Parathyroid adenoma (tissue), 2 donors: ENCODE measurements at regions not wholly inside any gene's neighbourhood (a gene's known extent, or its start where the extent isn't known, plus 50 kb on each side); places are given as distances from the start of the nearest gene placed in this dataset.
"Not testable (repeated sequence)": the region's sequence is repeated elsewhere in the genome, so short reads cannot be mapped to it uniquely, and the experiment has no call there.

Experiments used
- H2AFZ ChIP-seq: fragments of 300-600 bp; sonication (generic); one replicate; pipeline ENCODE4 v1.7.0; 2017; ENCODE audit warnings: antibody characterized with exemption, mild to moderate bottlenecking
- H3K27ac ChIP-seq: fragments of 300-600 bp; sonication (generic); one replicate; pipeline ENCODE4 v1.7.0; 2017
- H3K27me3 ChIP-seq: fragments of 300-600 bp; sonication (generic); one replicate; pipeline ENCODE4 v1.7.0; 2017; ENCODE audit warnings: low read length; ENCODE audit not compliant: control insufficient read depth, insufficient read depth
- H3K36me3 ChIP-seq: fragments of 300-600 bp; sonication (generic); one replicate; pipeline ENCODE4 v1.7.0; 2017; ENCODE audit warnings: low read length; ENCODE audit not compliant: control insufficient read depth, insufficient read depth
- H3K4me1 ChIP-seq: fragments of 300-600 bp; sonication (generic); one replicate; pipeline ENCODE4 v1.7.0; 2017; ENCODE audit warnings: control low read depth
- H3K4me2 ChIP-seq: fragments of 300-600 bp; sonication (generic); one replicate; pipeline ENCODE4 v1.7.0; 2017; ENCODE audit warnings: low read length
- H3K4me3 ChIP-seq: fragments of 300-600 bp; sonication (generic); one replicate; pipeline ENCODE4 v1.7.0; 2017; ENCODE audit warnings: low read depth, low read length
- H3K79me2 ChIP-seq: fragments of 300-600 bp; sonication (generic); one replicate; pipeline ENCODE4 v1.7.0; 2017; ENCODE audit warnings: control low read depth
- H3K9ac ChIP-seq: fragments of 300-600 bp; sonication (generic); one replicate; pipeline ENCODE4 v1.7.0; 2017; ENCODE audit warnings: mild to moderate bottlenecking
- H3K9me3 ChIP-seq: fragments of 300-600 bp; sonication (generic); one replicate; pipeline ENCODE4 v1.7.0; 2017; ENCODE audit warnings: low read length; ENCODE audit not compliant: control insufficient read depth
- TF ChIP-seq, protein P1 (sequence below): fragments of 300-600 bp; sonication (generic); IDR thresholded peaks from one replicate; pipeline ENCODE4 v1.7.0; 2017; ENCODE audit warnings: antibody characterized with exemption, mild to moderate bottlenecking
- donor health status: primary hyperparathyroidism.

DNA sequence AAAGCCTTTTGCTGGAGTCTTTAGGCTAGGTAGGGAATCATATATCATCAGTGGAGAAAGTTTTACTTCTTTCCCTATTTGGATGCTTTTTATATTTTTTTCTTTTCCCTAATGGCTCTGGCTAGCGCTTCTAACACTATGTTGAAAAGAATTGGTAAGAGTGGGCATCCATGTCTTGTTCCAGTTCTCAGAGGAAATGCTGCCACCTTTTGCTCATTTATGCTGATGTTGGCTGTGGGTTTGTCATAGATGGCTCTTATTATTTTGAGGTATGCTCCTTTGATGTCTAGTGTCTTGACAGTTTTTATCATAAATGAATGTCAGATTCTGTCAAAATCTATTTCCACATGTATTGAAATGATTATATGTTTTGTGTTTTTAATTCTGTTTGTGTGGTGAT lies 1544.1 kb downstream of the REEP3 start:
- Histone ChIP-seq H3K4me2 (no peak overlapping the region), H3K36me3 (no peaks in the 10 kb centered on the region), H3K9me3 (no peaks in the 10 kb centered on the region), H3K4me1 (no peaks in the 10 kb centered on the region), H3K4me3 (no peak overlapping the region), H3K27me3 (no peaks in the 10 kb centered on the region), H3K79me2 (no peaks in the 10 kb centered on the region), H3K27ac (no peak overlapping the region), H2AFZ (no peak overlapping the region), H3K9ac (no peak overlapping the region)
- TF ChIP-seq, protein P1, sequence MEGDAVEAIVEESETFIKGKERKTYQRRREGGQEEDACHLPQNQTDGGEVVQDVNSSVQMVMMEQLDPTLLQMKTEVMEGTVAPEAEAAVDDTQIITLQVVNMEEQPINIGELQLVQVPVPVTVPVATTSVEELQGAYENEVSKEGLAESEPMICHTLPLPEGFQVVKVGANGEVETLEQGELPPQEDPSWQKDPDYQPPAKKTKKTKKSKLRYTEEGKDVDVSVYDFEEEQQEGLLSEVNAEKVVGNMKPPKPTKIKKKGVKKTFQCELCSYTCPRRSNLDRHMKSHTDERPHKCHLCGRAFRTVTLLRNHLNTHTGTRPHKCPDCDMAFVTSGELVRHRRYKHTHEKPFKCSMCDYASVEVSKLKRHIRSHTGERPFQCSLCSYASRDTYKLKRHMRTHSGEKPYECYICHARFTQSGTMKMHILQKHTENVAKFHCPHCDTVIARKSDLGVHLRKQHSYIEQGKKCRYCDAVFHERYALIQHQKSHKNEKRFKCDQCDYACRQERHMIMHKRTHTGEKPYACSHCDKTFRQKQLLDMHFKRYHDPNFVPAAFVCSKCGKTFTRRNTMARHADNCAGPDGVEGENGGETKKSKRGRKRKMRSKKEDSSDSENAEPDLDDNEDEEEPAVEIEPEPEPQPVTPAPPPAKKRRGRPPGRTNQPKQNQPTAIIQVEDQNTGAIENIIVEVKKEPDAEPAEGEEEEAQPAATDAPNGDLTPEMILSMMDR: no peak

DNA sequence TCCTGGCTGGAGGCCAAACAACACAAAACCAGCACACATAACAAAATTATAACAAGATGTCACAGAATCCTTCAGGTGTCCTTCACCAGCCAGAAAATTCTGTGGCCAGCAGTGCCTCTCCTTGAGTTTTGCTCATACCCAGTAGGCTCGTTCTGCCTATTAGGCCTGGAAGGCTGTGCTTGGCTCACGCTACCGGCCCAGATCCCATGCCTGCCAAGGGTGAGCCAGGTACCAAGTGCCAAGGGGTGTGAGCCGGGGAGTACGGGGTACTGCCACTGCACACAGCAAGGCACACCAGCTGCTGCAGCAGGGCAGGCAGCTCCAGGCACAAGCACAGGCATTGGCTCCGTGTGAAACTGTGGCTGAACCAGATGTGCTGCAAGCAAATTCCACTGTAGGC lies 1562.0 kb downstream of the REEP3 start:
- Histone ChIP-seq H3K27ac (no peak overlapping the region), H3K9me3 (no peaks in the 10 kb centered on the region), H3K27me3 (no peaks in the 10 kb centered on the region), H3K36me3 (no peaks in the 10 kb centered on the region), H3K4me2 (no peak overlapping the region), H3K4me1 (no peaks in the 10 kb centered on the region), H3K79me2 (no peaks in the 10 kb centered on the region), H2AFZ (no peak overlapping the region), H3K9ac (no peak overlapping the region), H3K4me3 (no peak overlapping the region)
- TF ChIP-seq, protein P1: no peak

DNA sequence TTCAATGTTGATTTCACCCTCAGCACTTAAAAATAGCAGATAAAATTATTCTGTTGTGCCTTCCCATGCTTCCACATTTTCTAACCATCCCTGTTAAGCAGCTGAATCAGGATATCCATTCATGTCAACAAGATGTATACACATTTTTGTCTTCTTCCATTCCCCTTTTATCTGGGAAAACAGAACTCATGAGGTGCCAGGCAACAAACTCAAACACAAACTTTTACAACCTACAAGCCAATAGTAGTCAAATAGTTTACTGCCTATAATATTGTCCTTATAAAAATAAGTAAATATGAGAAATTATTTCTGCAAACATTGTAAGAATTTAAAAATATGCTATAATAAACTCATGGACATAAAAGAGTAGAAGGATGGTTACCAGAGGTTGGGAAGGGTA lies 1569.8 kb downstream of the REEP3 start:
- H3K79me2 ChIP-seq: no peaks in the 10 kb centered on the region
- no peaks in the 10 kb centered on the region for H3K9me3 ChIP-seq
- no peak overlapping the region for H3K4me2 ChIP-seq
- TF ChIP-seq, protein P1: no peak
- no peaks in the 10 kb centered on the region for H3K27me3 ChIP-seq
- H3K4me3 ChIP-seq: no peak overlapping the region
- no peak overlapping the region for H3K9ac ChIP-seq
- no peaks in the 10 kb centered on the region for H3K36me3 ChIP-seq
- H2AFZ ChIP-seq: no peak overlapping the region
- H3K4me1 ChIP-seq: no peaks in the 10 kb centered on the region
- H3K27ac ChIP-seq: no peak overlapping the region

DNA sequence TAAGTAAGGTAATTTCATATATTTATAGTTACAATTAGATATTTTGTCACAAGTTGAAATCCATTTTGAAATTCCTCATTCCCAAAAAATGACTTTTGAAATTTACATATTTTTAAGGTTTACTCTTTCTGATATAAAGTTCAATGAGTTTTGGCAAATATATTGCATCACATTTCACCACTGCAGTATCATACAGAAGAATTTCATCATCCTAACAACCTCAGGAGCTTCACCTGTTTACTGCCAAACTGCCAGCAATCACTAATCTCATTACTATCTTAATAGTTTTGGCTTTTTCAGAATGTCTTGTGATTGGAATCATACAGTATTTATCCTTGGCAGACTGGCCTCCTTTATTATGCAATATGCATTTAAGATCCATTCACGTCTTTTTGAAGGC lies 1578.9 kb downstream of the REEP3 start:
- Histone ChIP-seq H3K9ac (no peak overlapping the region), H3K4me2 (no peak overlapping the region), H3K4me3 (no peak overlapping the region), H2AFZ (no peak overlapping the region), H3K9me3 (no peaks in the 10 kb centered on the region), H3K79me2 (no peaks in the 10 kb centered on the region), H3K4me1 (no peaks in the 10 kb centered on the region), H3K27ac (no peak overlapping the region), H3K36me3 (no peaks in the 10 kb centered on the region), H3K27me3 (no peaks in the 10 kb centered on the region)
- TF ChIP-seq, protein P1: no peak

DNA sequence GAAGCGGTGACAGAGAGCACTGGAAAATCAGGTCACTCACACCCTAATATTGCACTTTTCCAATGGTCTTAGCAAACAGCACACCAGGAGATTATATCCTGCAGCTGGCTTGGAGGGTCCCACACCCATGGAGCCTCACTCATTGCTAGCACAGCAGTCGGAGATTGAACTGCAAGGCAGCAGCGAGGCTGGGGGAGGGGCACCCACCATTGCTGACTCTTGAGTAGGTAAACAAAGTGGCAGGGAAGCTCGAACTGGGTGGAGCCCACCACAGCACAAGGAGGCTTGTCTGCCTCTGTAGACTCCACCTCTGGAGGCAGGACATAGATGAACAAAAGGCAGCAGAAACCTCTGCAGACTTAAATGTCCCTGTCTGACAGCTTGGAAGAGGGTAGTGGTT lies 1579.7 kb downstream of the REEP3 start:
- H3K9ac ChIP-seq, H3K36me3 ChIP-seq, H3K27me3 ChIP-seq: not testable (repeated sequence)

More for the DNA sequence above, 1579.7 kb downstream of the REEP3 start:
- H3K4me2 ChIP-seq, H3K9me3 ChIP-seq, H3K4me1 ChIP-seq, H2AFZ ChIP-seq, H3K4me3 ChIP-seq, H3K79me2 ChIP-seq, H3K27ac ChIP-seq: not testable (repeated sequence)
